Activated T-cell treated with anti-CD3 and anti-CD28 coated beads, Interleukin-2, amount 50 U/mL, for 72 hours (primary cell): ENCODE measurements at regions not wholly inside any gene's neighbourhood (a gene's known extent, or its start where the extent isn't known, plus 50 kb on each side); places are given as distances from the start of the nearest gene placed in this dataset.

Experiments used
- ATAC-seq, 2 donors: fragments of 150-1000 bp; cut with Tn5 transposase; replicated peaks in 1 of 2; 2 replicates each; pipeline ENCODE4 v1.10.0; 2021; ENCODE audit warnings: moderate library complexity in 2 of 2, mild to moderate bottlenecking in 1 of 2
- DNase-seq, 2 donors: peaks; one replicate each; pipeline ENCODE4 v3.0.0; 2021 to 2022; ENCODE audit warnings: mixed read lengths in 1 of 2
- H3K27ac Mint-ChIP-seq: one replicate; pipeline ENCODE4 v1.8.0; 2022; ENCODE audit warnings: mild to moderate bottlenecking, moderate library complexity, mixed read lengths
- H3K27me3 Mint-ChIP-seq: one replicate; pipeline ENCODE4 v1.8.0; 2022; ENCODE audit warnings: low read depth, mixed read lengths
- H3K36me3 Mint-ChIP-seq, 2 donors: one replicate each; pipeline ENCODE4 v1.8.0; 2022; ENCODE audit warnings: mixed read lengths in 2 of 2, mild to moderate bottlenecking in 1 of 2; ENCODE audit not compliant: insufficient read depth in 2 of 2
- H3K4me1 Mint-ChIP-seq: one replicate; pipeline ENCODE4 v1.8.0; 2022; ENCODE audit warnings: low read depth, mixed read lengths
- H3K4me3 Mint-ChIP-seq, 2 donors: one replicate each; pipeline ENCODE4 v1.8.0; 2022; ENCODE audit warnings: mild to moderate bottlenecking in 2 of 2, mixed read lengths in 2 of 2, moderate library complexity in 2 of 2
- H3K9me3 Mint-ChIP-seq, 2 donors: one replicate each; pipeline ENCODE4 v1.8.0; 2022; ENCODE audit warnings: mixed read lengths in 2 of 2

GRCh38 chr9:106334081-106334480, 528.9 kb upstream of the ZNF462 start:
- H3K4me1 Mint-ChIP-seq = no peaks in the 10 kb centered on the region
- no peak overlapping the region for H3K27ac Mint-ChIP-seq
- H3K36me3 Mint-ChIP-seq = no peaks in the 10 kb centered on the region
- no peak overlapping the region for H3K4me3 Mint-ChIP-seq
- peaks cover 3 to 7% of the 10 kb centered on the region in 2 donors for H3K9me3 Mint-ChIP-seq
- ATAC-seq (no peak), DNase-seq (no peak)
- H3K27me3 Mint-ChIP-seq = no peaks in the 10 kb centered on the region

- H3K9me3 Mint-ChIP-seq = peaks cover 0 to 8% of the 10 kb centered on the region in 2 donors
- no peaks in the 10 kb centered on the region for H3K27me3 Mint-ChIP-seq
- H3K27ac Mint-ChIP-seq = no peak overlapping the region
- no peaks in the 10 kb centered on the region for H3K36me3 Mint-ChIP-seq
- DNase-seq (no peak), ATAC-seq (no peak)
- H3K4me3 Mint-ChIP-seq = no peak overlapping the region
- H3K4me1 Mint-ChIP-seq = no peaks in the 10 kb centered on the region
Measured at GRCh38 chr9:106339882-106340281, 523.1 kb upstream of the ZNF462 start.

DNA sequence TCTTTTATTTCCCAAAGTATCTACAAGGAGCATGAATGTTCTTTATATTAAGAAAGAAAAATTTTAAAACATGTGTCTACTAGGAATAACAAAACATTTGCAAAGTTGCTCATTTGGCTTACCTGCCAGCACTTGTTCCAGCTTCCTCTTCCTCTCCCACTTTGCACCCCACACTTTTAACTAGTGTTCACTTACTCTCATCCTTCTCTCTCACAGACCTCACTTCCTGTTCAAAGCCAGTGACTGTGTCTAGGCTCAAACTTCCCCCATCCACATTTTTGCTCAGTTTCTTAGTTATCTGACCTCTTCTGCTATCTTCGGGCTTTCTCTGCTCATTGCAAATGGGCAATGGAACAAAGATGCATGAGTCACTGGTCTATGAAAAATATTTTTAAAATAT, 512.2 kb upstream of the ZNF462 start:
- no peak for DNase-seq
- peaks cover 0 to 3% of the 10 kb centered on the region in 2 donors for H3K36me3 Mint-ChIP-seq

GRCh38 chr9:106356924-106357323, 506.0 kb upstream of the ZNF462 start:
- peak overlapping the region; percentile 28 for H3K27ac Mint-ChIP-seq
- DNase-seq (no peak), ATAC-seq (no peak)
- peaks cover 13% of the 10 kb centered on the region in 2 donors for H3K9me3 Mint-ChIP-seq
- H3K27me3 Mint-ChIP-seq = no peaks in the 10 kb centered on the region
- H3K4me1 Mint-ChIP-seq = no peaks in the 10 kb centered on the region
- H3K4me3 Mint-ChIP-seq = no peak overlapping the region
- H3K36me3 Mint-ChIP-seq = peaks cover 0 to 4% of the 10 kb centered on the region in 2 donors

More for the DNA sequence above, 512.2 kb upstream of the ZNF462 start:
- ATAC-seq = no peak
- H3K27me3 Mint-ChIP-seq = no peaks in the 10 kb centered on the region
- H3K27ac Mint-ChIP-seq = no peak overlapping the region
- H3K4me3 Mint-ChIP-seq = no peak overlapping the region
- no peaks in the 10 kb centered on the region for H3K4me1 Mint-ChIP-seq
- peaks cover 2 to 5% of the 10 kb centered on the region in 2 donors for H3K9me3 Mint-ChIP-seq

GRCh38 chr9:106358331-106358730, 504.6 kb upstream of the ZNF462 start:
- H3K4me3 Mint-ChIP-seq = no peak overlapping the region
- H3K27me3 Mint-ChIP-seq = no peaks in the 10 kb centered on the region
- H3K9me3 Mint-ChIP-seq = peaks cover 11 to 13% of the 10 kb centered on the region in 2 donors
- no peak overlapping the region for H3K27ac Mint-ChIP-seq
- H3K36me3 Mint-ChIP-seq = peaks cover 0 to 4% of the 10 kb centered on the region in 2 donors
- ATAC-seq (no peak), DNase-seq (no peak)
- H3K4me1 Mint-ChIP-seq = no peaks in the 10 kb centered on the region

DNA sequence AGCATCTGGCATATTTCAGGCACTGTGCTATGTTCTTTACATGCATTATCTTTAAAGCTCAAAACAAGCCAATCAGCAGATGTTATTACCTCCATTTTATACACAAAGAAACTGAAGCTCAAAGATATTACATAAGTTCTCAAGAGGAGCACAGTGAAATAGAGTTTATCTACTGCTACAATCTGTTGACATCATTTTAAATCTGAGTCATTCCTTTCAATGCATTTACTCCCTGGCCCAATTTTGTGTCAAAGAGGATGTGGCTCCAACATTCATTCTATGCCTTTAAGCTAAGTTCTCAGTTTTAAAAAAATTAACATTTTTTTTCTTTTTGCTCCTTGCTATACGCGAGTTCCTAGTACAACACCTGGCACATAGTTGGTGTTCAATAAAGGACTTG, 486.3 kb upstream of the ZNF462 start:
- H3K36me3 Mint-ChIP-seq = peaks cover under 1 to 2% of the 10 kb centered on the region in 2 donors
- ATAC-seq (no peak), DNase-seq (no peak)
- no peaks in the 10 kb centered on the region for H3K27me3 Mint-ChIP-seq
- H3K27ac Mint-ChIP-seq = no peak overlapping the region
- H3K4me1 Mint-ChIP-seq = no peaks in the 10 kb centered on the region
- no peak overlapping the region for H3K4me3 Mint-ChIP-seq
- peaks cover 3 to 7% of the 10 kb centered on the region in 2 donors for H3K9me3 Mint-ChIP-seq

- Mint-ChIP-seq H3K4me1 (no peaks in the 10 kb centered on the region), H3K4me3 (no peak overlapping the region), H3K36me3 (no peaks in the 10 kb centered on the region), H3K9me3 (peaks cover 0 to 16% of the 10 kb centered on the region in 2 donors), H3K27me3 (no peaks in the 10 kb centered on the region), H3K27ac (no peak overlapping the region)
- DNase-seq (no peak), ATAC-seq (no peak)
Measured at GRCh38 chr9:106383072-106383471, 479.9 kb upstream of the ZNF462 start.

GRCh38 chr9:106387965-106388364, 475.0 kb upstream of the ZNF462 start:
- no peaks in the 10 kb centered on the region for H3K4me1 Mint-ChIP-seq
- H3K36me3 Mint-ChIP-seq = no peaks in the 10 kb centered on the region
- no peak overlapping the region for H3K27ac Mint-ChIP-seq
- no peak for DNase-seq
- H3K9me3 Mint-ChIP-seq = peaks cover 3 to 22% of the 10 kb centered on the region in 2 donors
- no peak overlapping the region for H3K4me3 Mint-ChIP-seq
- H3K27me3 Mint-ChIP-seq = peaks cover 6% of the 10 kb centered on the region
- no peak for ATAC-seq

GRCh38 chr9:106393226-106393625, 469.7 kb upstream of the ZNF462 start:
- Mint-ChIP-seq H3K4me1 (no peaks in the 10 kb centered on the region), H3K4me3 (no peak overlapping the region), H3K9me3 (peaks cover 5 to 13% of the 10 kb centered on the region in 2 donors), H3K36me3 (no peaks in the 10 kb centered on the region), H3K27me3 (peaks cover 6% of the 10 kb centered on the region), H3K27ac (no peak overlapping the region)
- ATAC-seq (no peak), DNase-seq (no peak)

- Mint-ChIP-seq H3K4me3 (no peak overlapping the region), H3K27ac (no peak overlapping the region), H3K27me3 (no peaks in the 10 kb centered on the region), H3K9me3 (peaks cover 0 to 10% of the 10 kb centered on the region in 2 donors), H3K4me1 (no peaks in the 10 kb centered on the region), H3K36me3 (no peaks in the 10 kb centered on the region)
- ATAC-seq = no peak
- no peak for DNase-seq
Measured at GRCh38 chr9:106400170-106400569, 462.8 kb upstream of the ZNF462 start.

GRCh38 chr9:106400950-106401349, 462.0 kb upstream of the ZNF462 start:
- DNase-seq (no peak), ATAC-seq (no peak)
- H3K36me3 Mint-ChIP-seq = no peaks in the 10 kb centered on the region
- H3K27ac Mint-ChIP-seq = no peak overlapping the region
- no peak overlapping the region for H3K4me3 Mint-ChIP-seq
- H3K9me3 Mint-ChIP-seq = peaks cover 0 to 13% of the 10 kb centered on the region in 2 donors
- no peaks in the 10 kb centered on the region for H3K27me3 Mint-ChIP-seq
- no peaks in the 10 kb centered on the region for H3K4me1 Mint-ChIP-seq

DNA sequence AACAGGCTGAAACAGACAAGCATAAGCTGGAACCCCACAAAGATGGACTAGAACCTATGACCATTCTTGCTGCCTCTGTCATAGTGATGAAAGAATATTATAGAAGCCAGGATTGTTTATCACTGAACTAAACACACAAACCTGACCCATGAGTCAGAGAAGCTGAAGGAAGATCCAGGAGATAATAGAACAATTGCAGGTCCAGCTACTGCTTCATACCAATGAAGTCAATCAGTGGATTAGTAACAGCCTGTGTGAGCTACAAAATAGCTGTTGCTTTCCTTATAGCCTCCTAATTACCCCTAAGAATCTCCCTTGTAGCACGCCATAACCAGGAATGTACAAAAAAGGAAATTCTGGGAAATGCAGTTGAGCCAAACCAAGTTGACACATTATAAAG, 459.9 kb upstream of the ZNF462 start:
- Mint-ChIP-seq H3K4me3 (no peak overlapping the region), H3K36me3 (no peaks in the 10 kb centered on the region)

DNA sequence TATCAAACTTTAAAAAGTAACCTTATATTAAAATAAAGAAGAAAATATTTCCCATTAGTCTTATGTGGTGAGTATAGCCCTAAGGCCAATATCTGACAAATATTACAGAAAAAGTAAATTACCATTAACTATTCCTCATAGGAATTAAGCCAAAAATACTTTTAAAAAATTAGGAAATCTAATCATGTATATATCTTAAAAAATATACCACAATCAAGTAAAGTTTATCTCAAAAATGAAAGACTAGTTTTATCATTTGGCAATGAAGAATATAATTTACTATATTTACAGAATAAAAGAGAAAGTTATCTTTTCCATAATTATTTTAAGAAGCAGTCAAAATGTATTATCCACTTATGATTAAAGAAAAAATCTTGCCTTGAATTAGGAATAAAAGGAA, 458.8 kb upstream of the ZNF462 start:
- no peaks in the 10 kb centered on the region for H3K36me3 Mint-ChIP-seq
- H3K27ac Mint-ChIP-seq = no peak overlapping the region
- no peak overlapping the region for H3K4me3 Mint-ChIP-seq
- DNase-seq (no peak), ATAC-seq (no peak)
- H3K27me3 Mint-ChIP-seq = no peaks in the 10 kb centered on the region
- no peaks in the 10 kb centered on the region for H3K4me1 Mint-ChIP-seq
- peaks cover 0 to 16% of the 10 kb centered on the region in 2 donors for H3K9me3 Mint-ChIP-seq

More for the DNA sequence above, 459.9 kb upstream of the ZNF462 start:
- DNase-seq (no peak), ATAC-seq (no peak)
- no peaks in the 10 kb centered on the region for H3K27me3 Mint-ChIP-seq
- no peaks in the 10 kb centered on the region for H3K4me1 Mint-ChIP-seq
- H3K9me3 Mint-ChIP-seq = peaks cover 0 to 18% of the 10 kb centered on the region in 2 donors
- H3K27ac Mint-ChIP-seq = no peak overlapping the region

DNA sequence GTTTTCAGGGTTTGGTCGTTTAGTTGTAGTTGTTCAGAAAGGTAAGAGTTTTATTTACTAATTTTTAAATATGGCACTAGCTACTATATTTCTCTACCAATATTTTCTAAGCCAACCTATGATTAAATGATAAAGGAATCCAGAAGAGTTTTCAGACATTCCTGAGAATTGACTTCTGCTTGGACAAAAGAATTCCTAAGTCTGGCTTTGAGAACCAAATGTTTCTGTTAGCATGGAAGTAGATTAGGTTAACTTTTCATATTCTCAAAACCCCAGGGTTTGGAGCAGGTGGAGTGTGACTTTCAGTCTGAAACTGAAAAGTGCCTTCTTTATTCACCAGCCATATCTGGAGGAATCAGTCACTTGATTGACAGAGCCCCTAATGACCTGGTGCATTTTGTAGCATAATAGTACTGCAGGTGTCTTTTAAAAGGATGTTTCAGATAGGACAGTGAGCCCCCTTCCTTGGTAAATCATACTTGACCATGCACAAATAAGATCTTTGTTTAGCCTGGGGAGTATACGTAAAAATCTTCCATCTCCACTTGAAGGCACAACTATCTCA, 457.0 kb upstream of the ZNF462 start:
- Mint-ChIP-seq H3K27ac (no peak overlapping the region), H3K9me3 (peaks cover 0 to 11% of the 10 kb centered on the region in 2 donors), H3K4me3 (no peak overlapping the region), H3K4me1 (no peaks in the 10 kb centered on the region), H3K36me3 (no peaks in the 10 kb centered on the region), H3K27me3 (no peaks in the 10 kb centered on the region)
- ATAC-seq (no peak), DNase-seq (no peak)
